HG03135 (cell line): ENCODE measurements at regions not wholly inside any gene's neighbourhood (a gene's known extent, or its start where the extent isn't known, plus 50 kb on each side); places are given as distances from the start of the nearest gene placed in this dataset.

Experiments
- ATAC-seq: cut with Tn5 transposase; IDR thresholded peaks from one replicate; pipeline ENCODE4 v1.9.1; 2021; ENCODE audit warnings: mild to moderate bottlenecking, moderate library complexity; ENCODE audit not compliant: unreplicated experiment

DNA sequence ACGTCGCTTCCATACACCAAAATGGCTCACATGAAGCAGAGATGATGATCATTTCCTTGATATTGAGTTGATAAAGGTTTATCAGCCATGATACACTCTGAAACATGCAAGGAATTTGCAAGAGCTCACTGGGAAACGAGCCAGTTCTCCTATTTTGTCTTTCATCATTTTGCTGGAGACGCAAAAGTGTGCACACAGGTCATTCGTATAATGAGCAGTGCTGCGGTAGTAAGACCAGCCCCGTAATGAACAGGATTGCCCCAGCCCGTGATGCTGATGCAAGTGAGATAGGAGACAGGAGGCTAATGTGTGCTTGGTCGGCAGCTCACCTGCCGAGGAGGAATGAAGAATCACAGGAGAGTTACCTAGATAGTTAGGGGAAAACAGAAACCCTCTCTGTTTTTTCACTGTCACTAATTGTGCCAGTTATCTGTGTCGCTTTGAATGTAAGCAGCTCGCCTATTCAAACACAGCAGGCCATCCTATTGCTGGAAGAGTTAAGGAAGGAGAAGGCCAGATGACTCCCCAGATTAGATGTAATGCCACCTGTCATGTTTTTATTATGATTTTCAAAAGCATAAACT lies 391.8 kb downstream of the SAMD5 start:
- ATAC-seq: no peak

DNA sequence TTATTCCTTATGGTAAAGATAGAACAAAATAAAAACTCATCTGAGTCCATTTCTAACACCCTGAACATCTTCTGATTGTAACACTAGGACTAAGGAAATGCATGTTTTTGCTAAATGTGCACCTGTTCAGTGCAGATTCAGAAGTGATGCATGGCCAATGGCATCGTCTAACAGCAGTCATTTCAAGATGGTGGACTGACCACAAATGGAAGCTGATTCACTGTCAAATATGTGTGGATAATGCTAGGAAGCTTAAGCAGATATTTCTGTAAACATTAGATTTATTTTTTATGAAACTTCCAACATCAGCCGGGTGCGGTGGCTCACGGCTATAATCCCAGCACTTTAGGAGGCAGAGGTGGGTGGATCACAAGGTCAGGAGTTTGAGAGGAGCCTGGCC lies 394.8 kb downstream of the SAMD5 start:
- no peak for ATAC-seq

DNA sequence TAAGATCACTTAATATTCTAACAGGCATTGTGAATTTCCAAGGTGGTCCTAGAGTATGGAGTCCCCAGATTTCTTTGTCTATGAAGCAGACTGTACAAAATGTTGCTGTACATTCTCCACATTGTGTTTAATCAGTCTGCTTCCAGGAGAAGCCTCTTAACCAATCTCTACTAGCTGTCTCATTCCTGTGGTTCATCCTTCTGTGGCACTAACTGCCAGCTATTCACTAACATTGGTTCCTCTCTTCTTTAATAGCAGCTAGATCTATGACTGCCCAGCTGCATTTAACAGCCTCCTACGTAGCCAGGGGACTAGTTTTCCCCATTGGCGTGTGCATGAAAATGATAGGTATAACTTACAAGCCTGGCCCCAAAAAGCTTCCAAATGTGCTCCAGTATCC lies 395.4 kb downstream of the SAMD5 start:
- ATAC-seq: no peak

DNA sequence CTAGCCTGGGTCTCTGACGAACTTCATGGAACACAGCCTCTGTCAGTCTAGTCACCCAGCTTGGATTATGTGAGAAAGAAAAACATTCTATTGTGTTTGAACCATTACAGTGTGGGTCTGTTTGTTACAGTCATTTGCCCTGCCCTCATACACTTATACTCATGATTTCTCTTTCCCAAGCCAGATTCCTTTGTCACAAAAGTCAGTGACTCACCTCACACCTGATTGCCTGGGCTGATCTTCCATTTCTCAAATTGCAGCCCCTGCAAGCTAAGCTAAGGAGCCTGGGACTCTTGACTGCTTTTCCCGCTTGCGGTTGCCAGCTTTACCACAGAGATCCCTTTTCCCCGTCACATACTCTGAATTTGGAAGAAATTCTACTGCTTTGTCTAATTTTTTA lies 395.9 kb downstream of the SAMD5 start:
- ATAC-seq: no peak

DNA sequence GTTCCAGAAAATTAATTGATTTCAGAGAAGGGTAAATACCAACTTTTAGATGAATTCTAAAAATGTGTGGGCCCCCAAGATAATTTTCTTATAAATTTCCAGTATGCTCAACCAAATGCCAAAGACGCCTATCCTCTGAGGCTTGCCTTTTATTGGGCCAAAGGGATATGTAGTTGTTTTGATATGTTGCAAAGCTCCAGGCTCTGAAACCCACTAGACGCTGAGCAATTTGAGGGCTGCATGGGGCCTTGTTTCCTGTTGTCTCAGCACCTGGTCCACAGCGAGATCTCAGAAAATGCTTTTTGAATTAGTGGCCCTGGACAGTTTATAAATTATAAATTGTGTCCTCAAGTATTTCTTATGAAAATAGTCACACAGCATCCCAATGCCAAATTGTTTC lies 397.2 kb downstream of the SAMD5 start:
- ATAC-seq: no peak

DNA sequence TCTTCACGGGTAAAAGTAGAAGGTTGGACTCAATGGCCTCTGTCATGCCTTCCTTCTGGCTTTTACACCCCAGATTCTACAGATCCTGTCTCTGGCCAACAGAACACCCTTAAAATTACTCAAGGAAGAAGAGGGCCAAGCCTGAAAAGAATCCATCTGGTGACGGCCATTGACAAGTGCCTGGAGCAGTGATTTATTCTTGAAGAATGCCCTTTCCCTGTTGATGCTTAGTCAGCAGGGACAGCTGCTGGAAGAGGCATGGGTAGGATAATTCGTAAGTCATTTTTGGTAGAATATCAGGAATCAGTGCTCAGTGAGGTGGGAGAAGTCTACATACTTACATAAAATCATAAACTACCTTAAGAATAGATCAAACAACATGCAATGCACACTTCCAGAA lies 397.9 kb downstream of the SAMD5 start:
- no peak for ATAC-seq

DNA sequence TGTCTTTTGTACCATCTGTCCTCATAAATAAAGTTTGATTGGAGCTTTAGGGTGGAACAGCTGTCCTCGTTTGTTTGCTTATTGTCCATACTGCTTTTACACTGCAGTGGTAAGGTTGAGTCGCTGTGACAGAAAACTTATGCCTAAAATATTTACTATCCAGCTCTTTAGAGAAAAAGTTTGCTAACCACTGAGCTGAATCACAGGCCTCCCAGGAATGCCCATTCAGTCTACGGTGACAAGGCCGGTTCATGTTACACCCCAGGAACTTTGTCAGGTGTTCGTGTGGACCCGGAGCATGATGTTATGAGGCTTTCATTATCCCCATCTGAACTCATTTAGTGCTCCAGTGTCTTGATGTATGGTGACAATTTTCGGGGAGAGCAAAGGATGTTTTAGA lies 401.1 kb downstream of the SAMD5 start:
- no peak for ATAC-seq

DNA sequence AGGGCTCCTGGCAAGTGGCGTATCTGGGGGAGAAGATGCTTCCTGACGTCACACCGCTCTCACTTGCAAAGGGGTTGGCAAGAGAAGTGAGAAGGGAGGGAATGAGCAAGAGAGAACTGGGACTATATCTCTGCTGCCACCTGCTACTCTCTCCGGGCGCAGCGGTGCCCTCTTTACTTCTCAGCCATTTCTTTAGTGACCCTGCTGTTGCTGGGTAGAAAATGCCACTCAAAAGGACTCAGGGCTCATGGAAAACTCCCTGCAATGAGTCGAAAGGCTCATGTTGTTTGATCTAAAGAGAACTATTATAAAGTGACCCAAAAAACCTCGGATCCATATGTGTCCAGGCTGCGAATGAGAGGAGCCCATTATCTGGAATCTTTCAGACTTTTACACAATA lies 401.8 kb downstream of the SAMD5 start:
- ATAC-seq: no peak

DNA sequence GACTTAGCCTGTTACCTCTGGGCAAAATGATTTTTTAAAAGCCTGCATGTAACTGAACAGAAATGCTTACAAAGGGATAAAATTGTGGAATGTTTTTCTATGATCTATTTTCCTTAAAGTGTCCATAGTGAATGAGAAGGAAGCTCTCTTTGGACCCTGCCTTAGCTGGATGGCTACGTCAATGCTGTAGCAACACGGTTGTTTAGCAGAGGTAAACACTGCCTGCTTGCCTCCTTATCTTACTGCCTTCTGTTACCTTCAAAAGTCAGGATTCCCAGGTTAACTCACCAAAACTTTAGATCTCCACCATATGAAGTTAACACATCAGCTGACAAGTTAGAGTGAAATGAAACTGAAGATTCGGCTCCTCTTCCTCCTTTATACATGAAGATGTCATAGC lies 402.6 kb downstream of the SAMD5 start:
- ATAC-seq: no peak

DNA sequence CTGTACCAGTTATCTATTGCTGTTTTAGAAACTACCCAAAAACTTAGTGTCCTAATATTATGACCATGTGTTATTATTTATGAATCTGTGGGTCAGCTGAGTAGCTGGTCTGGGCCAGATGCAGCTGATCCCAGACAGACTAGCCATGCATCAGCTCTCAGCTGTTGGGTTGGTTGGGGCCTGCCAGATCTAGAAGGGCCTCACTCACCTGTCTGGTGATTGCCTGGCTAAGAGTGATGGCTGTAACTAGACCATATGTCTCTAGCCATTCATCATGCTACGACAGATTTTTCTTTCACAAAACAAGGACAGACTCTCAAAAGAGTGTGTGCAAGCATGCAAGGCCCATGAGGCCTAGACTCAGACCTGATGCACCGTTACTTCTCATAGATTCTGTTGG lies 403.2 kb downstream of the SAMD5 start:
- ATAC-seq: no peak

DNA sequence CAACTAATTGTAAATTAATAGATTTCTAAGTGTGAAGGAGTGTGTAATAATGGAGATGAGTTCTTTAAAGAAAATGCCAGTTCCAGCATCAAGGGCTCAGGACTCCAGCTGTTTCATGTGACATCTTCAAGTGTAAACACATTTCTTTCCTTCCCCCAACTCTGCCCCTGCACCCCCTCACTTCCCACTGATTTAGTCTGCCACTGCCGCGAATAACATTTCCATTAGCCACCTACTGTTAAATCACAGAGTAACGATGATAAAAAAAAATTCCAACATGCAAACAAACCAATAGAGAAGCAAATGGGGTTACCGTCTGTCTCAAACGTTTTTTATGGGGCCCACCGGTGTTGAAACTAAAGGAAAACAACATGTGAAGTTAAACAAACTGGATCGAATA lies 414.3 kb downstream of the SAMD5 start:
- no peak for ATAC-seq

DNA sequence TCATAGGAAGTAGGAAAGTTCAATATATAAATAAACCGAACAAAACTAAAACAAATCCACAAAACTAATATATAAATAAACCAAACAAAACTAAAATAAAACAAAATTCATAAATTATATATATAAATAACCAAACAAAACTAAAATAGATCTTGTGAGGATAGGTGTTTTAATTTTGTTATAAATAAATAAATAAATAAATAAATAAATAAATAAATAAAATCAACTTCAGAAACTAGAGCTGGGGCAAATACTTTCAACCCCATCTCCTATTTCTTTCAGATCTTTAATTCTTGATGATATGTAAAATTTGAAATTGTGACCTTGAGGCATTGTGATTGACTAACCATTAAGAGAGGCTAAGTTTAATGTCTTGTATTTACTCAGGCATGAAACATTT lies 416.1 kb downstream of the SAMD5 start:
- ATAC-seq: no peak

DNA sequence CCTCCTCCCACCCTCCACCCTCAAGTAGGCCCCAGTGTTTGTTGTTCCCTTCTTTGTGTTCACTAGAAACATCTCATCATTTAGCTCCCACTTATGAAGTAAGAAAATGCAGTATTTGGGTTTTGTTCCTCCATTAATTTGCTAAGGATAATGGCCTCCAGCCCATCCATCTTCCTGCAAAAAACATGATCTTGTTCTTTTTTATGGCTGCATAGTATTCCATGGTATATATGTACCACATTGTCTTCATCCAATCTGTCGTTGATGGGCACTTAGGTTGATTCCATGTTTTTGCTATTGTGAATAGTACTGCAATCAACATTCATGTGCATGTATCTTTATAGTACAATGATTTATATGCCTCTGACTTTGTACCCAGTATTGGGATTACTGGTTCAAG lies 416.8 kb upstream of the SASH1 start:
- no peak for ATAC-seq

DNA sequence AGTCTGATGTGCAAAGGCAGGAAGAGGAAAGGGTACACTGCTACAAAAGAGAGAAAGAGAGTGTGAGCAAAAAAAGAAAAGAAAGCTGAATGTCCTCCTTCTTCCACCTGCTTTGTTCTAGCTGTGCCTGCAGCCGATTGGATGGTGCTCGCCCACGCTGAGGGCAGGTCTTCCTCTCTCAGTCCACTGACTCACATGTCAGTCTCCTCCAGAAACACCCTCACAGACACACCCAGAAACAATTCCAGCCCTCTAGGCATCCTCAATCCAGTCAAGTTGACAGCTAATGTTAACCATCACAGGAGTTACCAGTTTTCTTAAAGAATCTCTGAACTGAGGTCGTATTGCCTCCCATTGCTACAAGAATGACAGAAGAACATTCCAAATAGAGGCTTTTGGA lies 411.9 kb upstream of the SASH1 start:
- no peak for ATAC-seq

DNA sequence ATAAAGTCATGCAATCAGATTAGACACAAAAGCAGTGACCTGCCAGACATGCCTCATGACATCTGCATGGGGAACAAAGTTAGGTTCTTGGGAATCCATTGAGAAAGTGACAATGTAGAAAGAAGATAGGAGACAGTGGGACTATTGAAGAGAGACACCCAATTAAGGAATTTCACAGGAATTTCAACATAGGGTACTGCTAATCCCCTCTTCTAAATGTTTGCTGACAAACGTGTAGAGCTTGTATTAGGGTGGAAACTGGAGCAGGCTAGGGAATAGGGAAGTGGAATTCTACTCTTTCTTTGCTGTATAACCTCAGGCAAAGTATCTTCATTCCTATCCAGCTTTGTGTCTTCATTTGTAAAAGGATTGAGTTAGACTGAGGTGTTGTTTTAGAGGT lies 409.4 kb upstream of the SASH1 start:
- ATAC-seq: no peak

DNA sequence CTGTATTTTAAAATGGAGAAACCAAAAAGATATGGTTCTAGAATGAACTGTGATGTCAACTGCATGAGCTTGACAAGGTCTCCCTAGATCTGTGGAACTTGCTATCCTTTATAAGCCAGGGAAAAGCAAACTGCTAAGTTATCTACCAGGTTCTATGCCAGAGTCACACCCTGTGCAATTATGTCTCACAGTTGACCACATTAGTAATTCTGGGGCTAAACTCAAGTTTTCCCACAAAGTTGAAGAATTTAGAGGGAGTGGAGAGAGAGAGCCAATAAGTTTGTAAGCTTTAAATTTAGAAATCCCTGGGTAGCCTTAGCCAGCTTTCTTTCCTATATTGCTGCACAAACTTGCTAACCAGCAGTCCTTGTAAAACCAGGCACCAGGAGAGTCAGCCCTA lies 407.0 kb upstream of the SASH1 start:
- no peak for ATAC-seq

DNA sequence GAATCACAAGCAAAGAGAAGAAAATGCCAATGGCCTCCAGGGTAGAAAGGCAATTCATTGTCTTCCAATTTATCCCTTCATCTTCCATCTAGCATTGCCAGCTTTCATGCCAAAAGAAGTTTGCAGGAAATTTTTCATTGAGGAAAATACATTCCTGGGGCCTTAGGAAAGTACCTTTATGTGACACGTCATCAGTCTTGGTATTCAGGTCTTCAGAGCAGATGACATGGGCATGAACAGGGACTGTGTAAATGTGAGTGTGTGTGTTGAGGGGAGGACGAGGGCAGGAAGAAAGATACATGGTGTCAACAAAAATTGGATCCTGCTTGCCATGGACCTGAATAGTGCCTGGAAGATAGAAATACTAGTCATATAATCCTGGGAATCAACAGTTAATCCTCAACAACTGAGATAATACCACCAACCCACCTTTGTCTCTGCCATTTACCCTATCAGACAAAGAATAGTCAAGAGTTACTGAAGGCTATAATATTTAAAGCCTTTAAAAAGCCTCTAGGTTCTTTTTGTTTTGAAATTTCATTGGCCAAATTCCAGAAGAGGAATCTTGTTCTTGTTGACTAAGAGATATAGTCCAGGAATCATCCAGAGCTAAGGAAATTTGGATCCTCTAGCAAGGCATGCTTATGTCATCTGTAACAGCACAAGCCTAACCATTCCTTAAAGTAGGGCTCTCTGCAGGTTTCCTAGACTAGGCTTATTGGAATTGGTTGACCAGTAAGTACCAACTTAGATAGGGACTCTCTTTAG lies 405.8 kb upstream of the SASH1 start:
- ATAC-seq: no peak

DNA sequence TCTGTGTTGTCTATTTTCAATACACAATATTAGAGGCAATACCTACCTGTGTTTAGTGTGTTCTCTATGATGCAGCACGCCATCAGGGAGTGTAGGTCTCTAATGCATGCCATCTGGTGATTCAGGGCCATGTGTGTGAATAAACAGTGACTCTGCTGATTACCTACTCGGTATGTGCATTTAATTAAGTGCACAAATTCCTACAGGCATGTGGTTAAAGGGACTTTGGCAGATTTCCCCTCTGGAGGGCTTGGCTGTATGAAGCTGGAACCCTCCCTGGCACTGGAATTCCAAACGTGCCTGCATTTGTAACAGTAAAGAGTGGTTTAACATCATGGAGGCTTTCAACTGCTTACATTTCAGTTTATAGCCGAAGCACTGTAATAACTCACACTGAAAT lies 401.5 kb upstream of the SASH1 start:
- no peak for ATAC-seq

DNA sequence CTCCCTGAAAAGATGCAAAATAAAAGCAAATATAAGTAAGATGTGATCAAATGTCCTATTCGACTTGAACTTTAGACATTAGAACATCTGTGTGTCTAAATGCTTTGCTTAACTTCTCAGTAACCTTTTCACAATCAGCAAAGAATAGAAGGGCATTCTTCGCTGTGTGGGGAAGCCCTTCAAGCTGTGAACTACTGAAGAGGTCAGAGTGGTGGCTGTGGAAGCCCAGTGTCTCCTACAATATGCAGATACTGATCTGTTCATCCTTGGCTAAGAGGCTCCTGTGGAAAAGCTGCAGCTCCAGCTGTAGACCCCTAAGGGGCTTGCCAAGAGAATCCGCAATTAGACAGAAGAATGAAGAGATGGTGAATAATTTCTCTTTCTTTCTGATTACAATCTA lies 400.3 kb upstream of the SASH1 start:
- ATAC-seq: no peak

DNA sequence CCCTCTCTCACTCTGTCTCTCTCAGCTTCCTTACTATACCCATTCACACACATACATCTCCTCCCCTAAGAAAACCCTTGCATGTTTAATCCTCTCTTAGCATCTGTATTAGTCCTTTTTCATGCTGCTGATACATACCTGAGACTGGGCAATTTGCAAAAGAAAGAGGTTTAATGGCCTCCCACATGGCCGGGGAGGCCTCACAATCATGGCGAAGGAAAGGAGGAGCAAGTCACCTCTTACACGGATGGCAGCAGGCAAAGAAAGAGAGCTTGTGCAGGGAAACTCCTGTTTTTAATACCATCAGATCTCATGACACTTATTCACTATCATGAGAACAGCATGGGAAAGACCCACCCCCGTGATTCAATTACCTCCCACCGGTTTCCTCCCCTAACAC lies 398.5 kb upstream of the SASH1 start:
- ATAC-seq: no peak

DNA sequence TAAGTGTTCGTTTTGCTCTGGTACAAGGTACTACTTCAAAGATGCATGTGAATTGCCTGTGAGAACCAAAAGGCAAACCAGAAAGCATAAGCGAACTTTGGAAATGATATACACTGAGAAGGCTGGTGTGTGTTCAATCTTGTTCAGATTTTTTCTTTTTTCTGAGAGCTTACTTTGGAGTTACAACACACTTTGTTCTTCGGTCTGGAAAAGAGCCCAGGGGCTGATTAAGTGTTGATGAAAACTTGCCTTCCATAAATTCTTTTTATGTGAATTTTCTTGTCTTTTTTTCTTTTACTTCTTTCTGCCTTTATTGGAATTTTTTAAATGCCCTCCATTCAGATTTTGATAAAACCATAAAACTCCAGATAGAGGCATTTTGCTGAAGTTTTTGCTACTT lies 395.1 kb upstream of the SASH1 start:
- ATAC-seq: no peak

DNA sequence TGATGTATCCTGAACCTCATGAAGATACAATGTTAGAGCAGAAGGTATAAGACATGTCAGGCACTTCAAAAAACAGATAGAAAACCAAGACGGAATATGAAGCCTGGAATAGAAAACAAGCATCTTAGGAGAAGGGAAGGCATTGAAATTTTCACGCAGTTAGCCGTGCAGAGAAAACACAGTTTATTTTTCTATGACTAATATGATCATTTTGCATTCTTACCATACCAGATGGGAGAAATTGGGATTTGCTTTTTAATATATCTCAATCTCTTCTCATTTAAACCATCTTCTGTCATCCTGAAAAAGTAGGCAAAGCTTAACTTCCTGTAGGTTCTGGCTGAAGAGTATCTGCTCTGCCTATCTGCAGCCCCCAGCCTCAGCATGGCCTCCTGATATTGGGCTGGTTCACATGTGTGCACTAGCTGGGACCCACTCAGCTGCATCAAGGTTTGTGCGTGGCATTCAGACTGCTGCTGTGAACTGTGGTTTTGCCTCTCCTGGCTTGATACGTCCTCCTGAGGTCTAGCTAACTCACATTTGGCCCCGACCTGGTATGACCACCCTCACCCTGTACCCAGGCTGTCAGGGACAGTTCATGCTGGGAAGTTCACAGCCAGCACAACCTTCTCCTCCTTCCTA lies 392.5 kb upstream of the SASH1 start:
- no peak for ATAC-seq

DNA sequence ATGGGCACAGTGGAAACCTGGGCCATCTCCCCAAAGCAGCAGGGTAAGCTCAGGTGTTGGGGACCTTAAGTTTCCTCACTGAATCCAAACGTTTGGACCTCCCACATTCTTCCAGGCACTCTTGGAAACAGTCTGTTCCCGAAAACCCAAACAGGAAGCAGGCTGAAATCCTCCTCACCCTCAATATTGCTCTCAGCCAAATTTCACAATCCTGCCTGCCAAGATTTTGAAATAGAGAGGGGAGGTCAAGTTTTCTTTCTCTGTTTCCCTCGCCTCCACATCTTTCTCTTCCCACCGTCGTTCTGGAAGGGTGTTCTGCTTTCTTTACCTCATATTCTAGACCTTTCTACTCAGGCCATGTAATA lies 392.0 kb upstream of the SASH1 start:
- no peak for ATAC-seq
